ENCODE measurements at regions not wholly inside any gene's neighbourhood (a gene's known extent, or its start where the extent isn't known, plus 50 kb on each side); places are given as distances from the start of the nearest gene placed in this dataset.

- no CpG with 5 or more reads among the region's 1 CpG for WGBS (ENCODE audit: insufficient coverage)
Measured at GRCh38 chr18:68340606-68341005, 374.3 kb downstream of the TMX3 start.

GRCh38 chr18:68330658-68331057, 384.2 kb downstream of the TMX3 start:
- Histone ChIP-seq H3K4me3 (ENCODE audit: low read length) (no peak overlapping the region), H3K27ac (ENCODE audit: low read length) (no peak overlapping the region), H3K9me3 (replicated peaks; ENCODE audit: control insufficient read depth, low read depth, low read length) (no peaks in the 10 kb centered on the region), H3K36me3 (ENCODE audit: control insufficient read depth, insufficient read depth, low read length) (no peaks in the 10 kb centered on the region), H3K27me3 (ENCODE audit: control insufficient read depth, insufficient read depth, low read length) (no peaks in the 10 kb centered on the region), H3K4me1 (ENCODE audit: control insufficient read depth, insufficient read depth, low read length) (no peaks in the 10 kb centered on the region)
- no peak for DNase-seq

More at GRCh38 chr18:68340606-68341005, 374.3 kb downstream of the TMX3 start:
- Histone ChIP-seq H3K4me3 (ENCODE audit: low read length) (no peak overlapping the region), H3K4me1 (ENCODE audit: control insufficient read depth, insufficient read depth, low read length) (no peaks in the 10 kb centered on the region), H3K9me3 (replicated peaks; ENCODE audit: control insufficient read depth, low read depth, low read length) (no peaks in the 10 kb centered on the region), H3K36me3 (ENCODE audit: control insufficient read depth, insufficient read depth, low read length) (no peaks in the 10 kb centered on the region), H3K27me3 (ENCODE audit: control insufficient read depth, insufficient read depth, low read length) (no peaks in the 10 kb centered on the region), H3K27ac (ENCODE audit: low read length) (no peak overlapping the region)
- DNase-seq: no peak

GRCh38 chr18:68323921-68324320, 391.0 kb downstream of the TMX3 start:
- no peaks in the 10 kb centered on the region for H3K36me3 ChIP-seq (ENCODE audit: control insufficient read depth, insufficient read depth, low read length)
- H3K9me3 ChIP-seq (replicated peaks; ENCODE audit: control insufficient read depth, low read depth, low read length): no peaks in the 10 kb centered on the region
- H3K4me3 ChIP-seq (ENCODE audit: low read length): no peak overlapping the region
- peaks cover 2% of the 10 kb centered on the region for H3K4me1 ChIP-seq (ENCODE audit: control insufficient read depth, insufficient read depth, low read length)
- no peaks in the 10 kb centered on the region for H3K27me3 ChIP-seq (ENCODE audit: control insufficient read depth, insufficient read depth, low read length)
- no peak for DNase-seq
- H3K27ac ChIP-seq (ENCODE audit: low read length): no peak overlapping the region

GRCh38 chr18:68316636-68317035, 398.3 kb downstream of the TMX3 start:
- Histone ChIP-seq H3K4me3 (ENCODE audit: low read length) (no peak overlapping the region), H3K9me3 (replicated peaks; ENCODE audit: control insufficient read depth, low read depth, low read length) (no peaks in the 10 kb centered on the region), H3K27ac (ENCODE audit: low read length) (no peak overlapping the region), H3K4me1 (ENCODE audit: control insufficient read depth, insufficient read depth, low read length) (peaks cover 2% of the 10 kb centered on the region), H3K36me3 (ENCODE audit: control insufficient read depth, insufficient read depth, low read length) (no peaks in the 10 kb centered on the region), H3K27me3 (ENCODE audit: control insufficient read depth, insufficient read depth, low read length) (no peaks in the 10 kb centered on the region)
- DNase-seq: peak; percentile 19
- WGBS (ENCODE audit: insufficient coverage): no CpG with 5 or more reads among the region's 3 CpGs

GRCh38 chr18:68314403-68314802, 400.5 kb downstream of the TMX3 start:
- Histone ChIP-seq H3K4me3 (ENCODE audit: low read length) (no peak overlapping the region), H3K36me3 (ENCODE audit: control insufficient read depth, insufficient read depth, low read length) (no peaks in the 10 kb centered on the region), H3K9me3 (replicated peaks; ENCODE audit: control insufficient read depth, low read depth, low read length) (no peaks in the 10 kb centered on the region), H3K27me3 (ENCODE audit: control insufficient read depth, insufficient read depth, low read length) (no peaks in the 10 kb centered on the region), H3K4me1 (ENCODE audit: control insufficient read depth, insufficient read depth, low read length) (no peaks in the 10 kb centered on the region), H3K27ac (ENCODE audit: low read length) (no peak overlapping the region)
- DNase-seq: peak; percentile 10
- WGBS (ENCODE audit: insufficient coverage): no CpG with 5 or more reads among the region's 4 CpGs

- no peaks in the 10 kb centered on the region for H3K4me1 ChIP-seq (ENCODE audit: control insufficient read depth, insufficient read depth, low read length)
- H3K27me3 ChIP-seq (ENCODE audit: control insufficient read depth, insufficient read depth, low read length): no peaks in the 10 kb centered on the region
- no peaks in the 10 kb centered on the region for H3K9me3 ChIP-seq (replicated peaks; ENCODE audit: control insufficient read depth, low read depth, low read length)
- H3K4me3 ChIP-seq (ENCODE audit: low read length): no peak overlapping the region
- WGBS (ENCODE audit: insufficient coverage): no CpG with 5 or more reads among the region's 3 CpGs
- no peaks in the 10 kb centered on the region for H3K36me3 ChIP-seq (ENCODE audit: control insufficient read depth, insufficient read depth, low read length)
- H3K27ac ChIP-seq (ENCODE audit: low read length): no peak overlapping the region
- DNase-seq: no peak
Measured at GRCh38 chr18:68301441-68301840, 413.5 kb downstream of the TMX3 start.

- no CpG with 5 or more reads among the region's 3 CpGs for WGBS (ENCODE audit: insufficient coverage)
- no peaks in the 10 kb centered on the region for H3K27me3 ChIP-seq (ENCODE audit: control insufficient read depth, insufficient read depth, low read length)
Measured at GRCh38 chr18:68299906-68300305, 415.0 kb downstream of the TMX3 start.

GRCh38 chr18:68298330-68298729, 416.6 kb downstream of the TMX3 start:
- H3K9me3 ChIP-seq (replicated peaks; ENCODE audit: control insufficient read depth, low read depth, low read length): no peaks in the 10 kb centered on the region

More at GRCh38 chr18:68299906-68300305, 415.0 kb downstream of the TMX3 start:
- Histone ChIP-seq H3K4me3 (ENCODE audit: low read length) (no peak overlapping the region), H3K9me3 (replicated peaks; ENCODE audit: control insufficient read depth, low read depth, low read length) (no peaks in the 10 kb centered on the region), H3K4me1 (ENCODE audit: control insufficient read depth, insufficient read depth, low read length) (no peaks in the 10 kb centered on the region), H3K36me3 (ENCODE audit: control insufficient read depth, insufficient read depth, low read length) (no peaks in the 10 kb centered on the region), H3K27ac (ENCODE audit: low read length) (no peak overlapping the region)
- DNase-seq: no peak

GRCh38 chr18:68288408-68288807, 426.5 kb downstream of the TMX3 start:
- Histone ChIP-seq H3K9me3 (replicated peaks; ENCODE audit: control insufficient read depth, low read depth, low read length) (no peaks in the 10 kb centered on the region), H3K27me3 (ENCODE audit: control insufficient read depth, insufficient read depth, low read length) (no peaks in the 10 kb centered on the region), H3K27ac (ENCODE audit: low read length) (no peak overlapping the region), H3K36me3 (ENCODE audit: control insufficient read depth, insufficient read depth, low read length) (no peaks in the 10 kb centered on the region), H3K4me3 (ENCODE audit: low read length) (no peak overlapping the region), H3K4me1 (ENCODE audit: control insufficient read depth, insufficient read depth, low read length) (no peaks in the 10 kb centered on the region)
- DNase-seq: no peak
- 65% methylated on average over 3 of the region's 4 CpGs for WGBS (ENCODE audit: insufficient coverage)

More at GRCh38 chr18:68298330-68298729, 416.6 kb downstream of the TMX3 start:
- Histone ChIP-seq H3K27ac (ENCODE audit: low read length) (no peak overlapping the region), H3K4me1 (ENCODE audit: control insufficient read depth, insufficient read depth, low read length) (no peaks in the 10 kb centered on the region), H3K27me3 (ENCODE audit: control insufficient read depth, insufficient read depth, low read length) (no peaks in the 10 kb centered on the region), H3K4me3 (ENCODE audit: low read length) (no peak overlapping the region), H3K36me3 (ENCODE audit: control insufficient read depth, insufficient read depth, low read length) (no peaks in the 10 kb centered on the region)
- peak; percentile 66 for DNase-seq
- 5% methylated on average over 2 of the region's 4 CpGs for WGBS (ENCODE audit: insufficient coverage)

- peak; percentile 47 for DNase-seq
- WGBS (ENCODE audit: insufficient coverage): no CpG with 5 or more reads among the region's 5 CpGs
- Histone ChIP-seq H3K36me3 (ENCODE audit: control insufficient read depth, insufficient read depth, low read length) (no peaks in the 10 kb centered on the region), H3K4me3 (ENCODE audit: low read length) (no peak overlapping the region), H3K4me1 (ENCODE audit: control insufficient read depth, insufficient read depth, low read length) (no peaks in the 10 kb centered on the region), H3K27ac (ENCODE audit: low read length) (no peak overlapping the region), H3K27me3 (ENCODE audit: control insufficient read depth, insufficient read depth, low read length) (no peaks in the 10 kb centered on the region), H3K9me3 (replicated peaks; ENCODE audit: control insufficient read depth, low read depth, low read length) (no peaks in the 10 kb centered on the region)
Measured at GRCh38 chr18:68284236-68284780, 430.6 kb downstream of the TMX3 start.

- no peak overlapping the region for H3K4me3 ChIP-seq (ENCODE audit: low read length)
- DNase-seq: no peak
- H3K27me3 ChIP-seq (ENCODE audit: control insufficient read depth, insufficient read depth, low read length): no peaks in the 10 kb centered on the region
- no peak overlapping the region for H3K27ac ChIP-seq (ENCODE audit: low read length)
- H3K4me1 ChIP-seq (ENCODE audit: control insufficient read depth, insufficient read depth, low read length): no peaks in the 10 kb centered on the region
- H3K36me3 ChIP-seq (ENCODE audit: control insufficient read depth, insufficient read depth, low read length): no peaks in the 10 kb centered on the region
- 33% methylated on average over 1 of the region's 3 CpGs for WGBS (ENCODE audit: insufficient coverage)
- no peaks in the 10 kb centered on the region for H3K9me3 ChIP-seq (replicated peaks; ENCODE audit: control insufficient read depth, low read depth, low read length)
Measured at GRCh38 chr18:68283834-68284233, 431.1 kb downstream of the TMX3 start.

All from muscle of leg (tissue), 3 donors.